Superior temporal gyrus (tissue), 1 donor: ENCODE measurements at regions not wholly inside any gene's neighbourhood (a gene's known extent, or its start where the extent isn't known, plus 50 kb on each side); places are given as distances from the start of the nearest gene placed in this dataset.
A peak's percentile ranks its signal among the peaks of the same experiment; 100 is the strongest.
"Not testable (repeated sequence)": the region's sequence is repeated elsewhere in the genome, so short reads cannot be mapped to it uniquely, and the experiment has no call there.

Source experiments
- DNase-seq: peaks from one replicate; pipeline ENCODE4 v3.0.0-alpha.2; 2016; ENCODE audit errors: extremely low spot score

- peak; percentile 62 for DNase-seq
These were observed 124.3 kb upstream of the SPRED1 start for GRCh38 chr15:38128341-38128781.

GRCh38 chr15:38128921-38129320 is 123.7 kb upstream of the SPRED1 start:
- no peak for DNase-seq

- DNase-seq: peak; percentile 90
These were observed 123.0 kb upstream of the SPRED1 start for GRCh38 chr15:38129531-38130204.

- peak; percentile 62 for DNase-seq
These were observed 122.5 kb upstream of the SPRED1 start for GRCh38 chr15:38130205-38130567.

- DNase-seq: no peak
These were observed 121.7 kb upstream of the SPRED1 start for GRCh38 chr15:38130740-38131498.

- DNase-seq: no peak
These were observed 118.4 kb upstream of the SPRED1 start for GRCh38 chr15:38134252-38134651.

- not testable (repeated sequence) for DNase-seq
These were observed 110.4 kb upstream of the SPRED1 start for GRCh38 chr15:38142195-38142594.

GRCh38 chr15:38144921-38145320 is 107.7 kb upstream of the SPRED1 start:
- DNase-seq: no peak

GRCh38 chr15:38145651-38146111 is 107.0 kb upstream of the SPRED1 start:
- no peak for DNase-seq

GRCh38 chr15:38147246-38147645 is 105.4 kb upstream of the SPRED1 start:
- no peak for DNase-seq

- DNase-seq: no peak
These were observed 104.2 kb upstream of the SPRED1 start for GRCh38 chr15:38148471-38148870.

- DNase-seq: no peak
These were observed 103.3 kb upstream of the SPRED1 start for GRCh38 chr15:38149315-38149714.

- DNase-seq: no peak
These were observed 102.5 kb upstream of the SPRED1 start for GRCh38 chr15:38150148-38150547.

- DNase-seq: no peak
These were observed 101.8 kb upstream of the SPRED1 start for GRCh38 chr15:38150794-38151193.

- DNase-seq: no peak
These were observed 98.9 kb upstream of the SPRED1 start for GRCh38 chr15:38153781-38154180.

GRCh38 chr15:38154255-38154654 is 98.4 kb upstream of the SPRED1 start:
- no peak for DNase-seq

GRCh38 chr15:38154837-38155236 is 97.8 kb upstream of the SPRED1 start:
- DNase-seq: no peak

GRCh38 chr15:38163658-38164057 is 89.0 kb upstream of the SPRED1 start:
- no peak for DNase-seq

GRCh38 chr15:38164061-38164460 is 88.6 kb upstream of the SPRED1 start:
- DNase-seq: no peak

GRCh38 chr15:38164507-38164906 is 88.1 kb upstream of the SPRED1 start:
- no peak for DNase-seq

GRCh38 chr15:38168467-38169070 is 84.1 kb upstream of the SPRED1 start:
- DNase-seq: no peak

- no peak for DNase-seq
These were observed 80.7 kb upstream of the SPRED1 start for GRCh38 chr15:38171973-38172372.

GRCh38 chr15:38174691-38175090 is 77.9 kb upstream of the SPRED1 start:
- peak; percentile 60 for DNase-seq
